Stimulated activated effector memory CD8-positive, alpha-beta T cell treated with anti-CD3 and anti-CD28 coated beads, Interleukin-12 subunit alpha, Interleukin-12 subunit beta, amount 100 ng/mL, for 72 hours (primary cell): ENCODE measurements at regions not wholly inside any gene's neighbourhood (a gene's known extent, or its start where the extent isn't known, plus 50 kb on each side); places are given as distances from the start of the nearest gene placed in this dataset.
"Not testable (repeated sequence)": the region's sequence is repeated elsewhere in the genome, so short reads cannot be mapped to it uniquely, and the experiment has no call there.

Source experiments
- ATAC-seq: fragments of 150-1000 bp; cut with Tn5 transposase; 2 replicates; pipeline ENCODE4 v1.10.0; 2021
- DNase-seq, 2 donors: peaks; one replicate each; pipeline ENCODE4 v3.0.0; 2021 to 2022; ENCODE audit warnings: low spot score in 2 of 2
- H3K27ac Mint-ChIP-seq: one replicate; pipeline ENCODE4 v1.8.0; 2022; ENCODE audit warnings: mild to moderate bottlenecking, mixed read lengths
- H3K36me3 Mint-ChIP-seq: one replicate; pipeline ENCODE4 v1.8.0; 2022; ENCODE audit warnings: mild to moderate bottlenecking, mixed read lengths
- H3K4me1 Mint-ChIP-seq: one replicate; pipeline ENCODE4 v1.8.0; 2022; ENCODE audit warnings: mixed read lengths
- H3K4me3 Mint-ChIP-seq: one replicate; pipeline ENCODE4 v1.8.0; 2022; ENCODE audit warnings: mild to moderate bottlenecking, mixed read lengths
- H3K9me3 Mint-ChIP-seq: one replicate; pipeline ENCODE4 v1.8.0; 2022; ENCODE audit warnings: mixed read lengths

GRCh38 chr18:30175621-30176225 lies 866.8 kb downstream of the DSC3 start:
- Mint-ChIP-seq H3K27ac (no peak overlapping the region), H3K4me3 (no peak overlapping the region), H3K36me3 (no peaks in the 10 kb centered on the region), H3K4me1 (no peaks in the 10 kb centered on the region), H3K9me3 (peaks cover 13% of the 10 kb centered on the region)
- ATAC-seq (no peak), DNase-seq (no peak)

GRCh38 chr18:30175061-30175574 lies 867.4 kb downstream of the DSC3 start:
- DNase-seq (no peak), ATAC-seq (no peak)
- Mint-ChIP-seq H3K36me3 (no peaks in the 10 kb centered on the region), H3K4me1 (no peaks in the 10 kb centered on the region), H3K9me3 (peaks cover 13% of the 10 kb centered on the region), H3K4me3 (no peak overlapping the region), H3K27ac (no peak overlapping the region)

GRCh38 chr18:30163573-30163972 lies 879.0 kb downstream of the DSC3 start:
- ATAC-seq (no peak), DNase-seq (no peak)
- Mint-ChIP-seq H3K9me3 (peaks cover 26% of the 10 kb centered on the region), H3K4me3 (no peak overlapping the region), H3K4me1 (no peaks in the 10 kb centered on the region), H3K36me3 (no peaks in the 10 kb centered on the region), H3K27ac (no peak overlapping the region)

- Mint-ChIP-seq H3K4me3 (no peak overlapping the region), H3K27ac (no peak overlapping the region)
- no peak for ATAC-seq
Observed at GRCh38 chr18:30160124-30160523, 882.4 kb downstream of the DSC3 start.

GRCh38 chr18:30150586-30151250 lies 891.8 kb downstream of the DSC3 start:
- H3K4me1 Mint-ChIP-seq, result no peaks in the 10 kb centered on the region
- H3K9me3 Mint-ChIP-seq, result peaks cover 17% of the 10 kb centered on the region
- no peak overlapping the region for H3K4me3 Mint-ChIP-seq
- DNase-seq, result no peak
- no peaks in the 10 kb centered on the region for H3K36me3 Mint-ChIP-seq
- ATAC-seq, result no peak
- no peak overlapping the region for H3K27ac Mint-ChIP-seq

More at GRCh38 chr18:30160124-30160523, 882.4 kb downstream of the DSC3 start:
- H3K4me1 Mint-ChIP-seq, result no peaks in the 10 kb centered on the region
- no peaks in the 10 kb centered on the region for H3K36me3 Mint-ChIP-seq
- H3K9me3 Mint-ChIP-seq, result peaks cover 18% of the 10 kb centered on the region
- no peak for DNase-seq

- DNase-seq, result no peak
- no peak for ATAC-seq
- no peaks in the 10 kb centered on the region for H3K4me1 Mint-ChIP-seq
- no peaks in the 10 kb centered on the region for H3K36me3 Mint-ChIP-seq
- H3K9me3 Mint-ChIP-seq, result peaks cover 23% of the 10 kb centered on the region
- no peak overlapping the region for H3K4me3 Mint-ChIP-seq
- H3K27ac Mint-ChIP-seq, result no peak overlapping the region
Observed at GRCh38 chr18:30149585-30149984, 893.0 kb downstream of the DSC3 start.

- Mint-ChIP-seq H3K4me1 (no peaks in the 10 kb centered on the region), H3K27ac (no peak overlapping the region), H3K36me3 (no peaks in the 10 kb centered on the region), H3K9me3 (peaks cover 28% of the 10 kb centered on the region), H3K4me3 (no peak overlapping the region)
- ATAC-seq (no peak), DNase-seq (no peak)
Observed at GRCh38 chr18:30142870-30143269, 899.7 kb downstream of the DSC3 start.

GRCh38 chr18:30142248-30142647 lies 900.3 kb downstream of the DSC3 start:
- ATAC-seq (no peak), DNase-seq (no peak)
- Mint-ChIP-seq H3K4me3 (no peak overlapping the region), H3K36me3 (no peaks in the 10 kb centered on the region), H3K9me3 (peaks cover 25% of the 10 kb centered on the region), H3K4me1 (no peaks in the 10 kb centered on the region), H3K27ac (no peak overlapping the region)

- not testable (repeated sequence) for DNase-seq, H3K27ac Mint-ChIP-seq, H3K4me1 Mint-ChIP-seq, H3K4me3 Mint-ChIP-seq, ATAC-seq, H3K36me3 Mint-ChIP-seq
- H3K9me3 Mint-ChIP-seq, result peaks cover 25% of the 10 kb centered on the region
Observed at GRCh38 chr18:30141506-30141905, 901.0 kb downstream of the DSC3 start.

- no peak for DNase-seq
- ATAC-seq, result no peak
- no peak overlapping the region for H3K27ac Mint-ChIP-seq
- H3K9me3 Mint-ChIP-seq, result peaks cover 24% of the 10 kb centered on the region
- H3K4me3 Mint-ChIP-seq, result no peak overlapping the region
- H3K4me1 Mint-ChIP-seq, result no peaks in the 10 kb centered on the region
- no peaks in the 10 kb centered on the region for H3K36me3 Mint-ChIP-seq
Observed at GRCh38 chr18:30139631-30140287, 902.8 kb downstream of the DSC3 start.

GRCh38 chr18:30135938-30136337 lies 906.6 kb downstream of the DSC3 start:
- Mint-ChIP-seq H3K9me3 (peaks cover 14% of the 10 kb centered on the region), H3K27ac (no peak overlapping the region), H3K4me1 (no peaks in the 10 kb centered on the region), H3K4me3 (no peak overlapping the region), H3K36me3 (no peaks in the 10 kb centered on the region)
- ATAC-seq (no peak), DNase-seq (no peak)

GRCh38 chr18:30134020-30134419 lies 908.5 kb downstream of the DSC3 start:
- H3K27ac Mint-ChIP-seq, result no peak overlapping the region
- no peak for ATAC-seq
- H3K4me3 Mint-ChIP-seq, result no peak overlapping the region
- no peaks in the 10 kb centered on the region for H3K36me3 Mint-ChIP-seq
- H3K4me1 Mint-ChIP-seq, result no peaks in the 10 kb centered on the region
- DNase-seq, result no peak
- H3K9me3 Mint-ChIP-seq, result peaks cover 12% of the 10 kb centered on the region

GRCh38 chr18:30132959-30133358 lies 909.6 kb downstream of the DSC3 start:
- no peak overlapping the region for H3K4me3 Mint-ChIP-seq
- no peaks in the 10 kb centered on the region for H3K4me1 Mint-ChIP-seq
- DNase-seq, result no peak
- ATAC-seq, result no peak
- no peaks in the 10 kb centered on the region for H3K36me3 Mint-ChIP-seq
- H3K27ac Mint-ChIP-seq, result no peak overlapping the region
- peaks cover 21% of the 10 kb centered on the region for H3K9me3 Mint-ChIP-seq

GRCh38 chr18:30121397-30121796 lies 921.1 kb downstream of the DSC3 start:
- DNase-seq, result no peak
- H3K4me3 Mint-ChIP-seq, result no peak overlapping the region
- H3K27ac Mint-ChIP-seq, result no peak overlapping the region
- no peak for ATAC-seq
- no peaks in the 10 kb centered on the region for H3K36me3 Mint-ChIP-seq
- H3K4me1 Mint-ChIP-seq, result no peaks in the 10 kb centered on the region
- peaks cover 15% of the 10 kb centered on the region for H3K9me3 Mint-ChIP-seq

- Mint-ChIP-seq H3K36me3 (no peaks in the 10 kb centered on the region), H3K9me3 (peaks cover 9% of the 10 kb centered on the region), H3K27ac (no peak overlapping the region), H3K4me1 (no peaks in the 10 kb centered on the region), H3K4me3 (no peak overlapping the region)
- DNase-seq, result no peak
- no peak for ATAC-seq
Observed at GRCh38 chr18:30113454-30113853, 929.1 kb downstream of the DSC3 start.

GRCh38 chr18:30106356-30106755 lies 936.2 kb downstream of the DSC3 start:
- Mint-ChIP-seq H3K27ac (no peak overlapping the region), H3K9me3 (peaks cover 13% of the 10 kb centered on the region), H3K36me3 (no peaks in the 10 kb centered on the region), H3K4me1 (no peaks in the 10 kb centered on the region), H3K4me3 (no peak overlapping the region)
- ATAC-seq (no peak), DNase-seq (no peak)
